ENCODE measurements at regions not wholly inside any gene's neighbourhood (a gene's known extent, or its start where the extent isn't known, plus 50 kb on each side); places are given as distances from the start of the nearest gene placed in this dataset.

- TF ChIP-seq SRSF9 (IDR thresholded peaks at IDR 0.05; ENCODE audit: borderline replicate concordance, insufficient read depth, low read depth, low read length, poor library complexity, severe bottlenecking) (no peak), ZNF430 (CRISPR knock-in tag; IDR thresholded peaks at IDR 0.05) (peak; percentile 68), RARG (CRISPR knock-in tag; IDR thresholded peaks at IDR 0.05; ENCODE audit: low read depth) (no peak), DMTF1 (CRISPR knock-in tag; IDR thresholded peaks at IDR 0.05) (no peak), ZNF577 (CRISPR knock-in tag; IDR thresholded peaks at IDR 0.05; ENCODE audit: borderline replicate concordance, low read depth) (no peak), HNRNPUL1 (IDR thresholded peaks at IDR 0.05; ENCODE audit: low read depth, low read length) (no peak), HNRNPK (IDR thresholded peaks at IDR 0.05; ENCODE audit: low read depth, low read length, poor library complexity, severe bottlenecking) (no peak), ZNF224 (CRISPR knock-in tag; IDR thresholded peaks at IDR 0.05) (no peak), RFXAP (CRISPR knock-in tag; IDR thresholded peaks at IDR 0.05; ENCODE audit: borderline replicate concordance) (peak; percentile 89), KAT8 (CRISPR knock-in tag; IDR thresholded peaks at IDR 0.05) (0 out of 2 replicates have a peak, but pooled peaks have one; percentile 70), YY1 (IDR thresholded peaks at IDR 0.05; ENCODE audit: insufficient read depth, insufficient replicate concordance, low read depth, low read length) (no peak), ZNF281 (CRISPR knock-in tag; IDR thresholded peaks at IDR 0.05; ENCODE audit: borderline replicate concordance) (peak; percentile 45; the same call in 1 of the 2 replicates), YEATS2 (CRISPR knock-in tag; IDR thresholded peaks at IDR 0.05; ENCODE audit: borderline replicate concordance) (peak; percentile 29; the same call in 1 of the 2 replicates), CTCF (CRISPR knock-in tag; IDR thresholded peaks at IDR 0.05) (0 out of 2 replicates have a peak, but pooled peaks have one; percentile 5), IRX3 (CRISPR knock-in tag; IDR thresholded peaks at IDR 0.05; ENCODE audit: borderline replicate concordance, low read depth) (no peak), ZNF282 (IDR thresholded peaks at IDR 0.05; ENCODE audit: partially characterized antibody) (no peak), ZNF432 (CRISPR knock-in tag; IDR thresholded peaks at IDR 0.05; ENCODE audit: borderline replicate concordance) (no peak), CSRNP2 (CRISPR knock-in tag; conservative IDR thresholded peaks at IDR 0.05; ENCODE audit: low read depth) (no peak), ARNT2 (CRISPR knock-in tag; IDR thresholded peaks at IDR 0.05; ENCODE audit: low read depth) (no peak), ZNF350 (CRISPR knock-in tag; IDR thresholded peaks at IDR 0.05; ENCODE audit: borderline replicate concordance, low read depth) (no peak; the same call in 1 of the 2 replicates)
These were observed 288.7 kb upstream of the USP25 start (continued) for GRCh38 chr21:15441060-15441493.
